Ovary (tissue), 7 donors: ENCODE measurements at regions not wholly inside any gene's neighbourhood (a gene's known extent, or its start where the extent isn't known, plus 50 kb on each side); places are given as distances from the start of the nearest gene placed in this dataset.
"Not testable (repeated sequence)": the region's sequence is repeated elsewhere in the genome, so short reads cannot be mapped to it uniquely, and the experiment has no call there.

Experiments used
- DNase-seq, 5 donors: peaks; one replicate each; pipeline ENCODE4 v3.0.0-alpha.2; 2019 to 2020
- H3K27ac ChIP-seq, 2 donors: fragments of 200-600 bp; one replicate each; pipeline versions ENCODE4 v1.5.1 to v1.8.0; 2019 to 2022
- H3K27me3 ChIP-seq: fragments of 200-600 bp; one replicate; pipeline ENCODE4 v1.8.0; 2022
- H3K36me3 ChIP-seq: fragments of 200-600 bp; sonication (generic); one replicate; pipeline ENCODE4 v1.5.1; 2019
- H3K4me1 ChIP-seq: one replicate; pipeline ENCODE4 v1.8.1; 2013; ENCODE audit warnings: mild to moderate bottlenecking, moderate library complexity; ENCODE audit not compliant: insufficient read depth
- H3K4me3 ChIP-seq: fragments of 200-600 bp; sonication (generic); one replicate; pipeline ENCODE4 v1.5.1; 2017
- H3K9me3 ChIP-seq, 2 donors: fragments of 200-600 bp in 1 of 2; sonication (generic) in 1 of 2; one replicate each; pipeline versions ENCODE4 v1.5.1 to v1.8.1; 2013 to 2019; ENCODE audit warnings: mild to moderate bottlenecking in 1 of 2, moderate library complexity in 1 of 2
- EP300 ChIP-seq: sonication (generic); formaldehyde crosslinking; IDR thresholded peaks from one replicate; pipeline ENCODE4 v1.6.1; 2017; ENCODE audit warnings: antibody characterized with exemption
- POLR2A ChIP-seq: fragments of 450-650 bp; IDR thresholded peaks from one replicate; pipeline ENCODE4 v1.6.1; 2017; ENCODE audit warnings: antibody characterized with exemption, mild to moderate bottlenecking, moderate library complexity
- WGBS, 3 donors: extraction: QIAGEN DNeasy Blood & Tissue Kit in 1 of 3; methylation state at CpG; one replicate each; pipeline versions ENCODE4 v1.1.5 to v1.1.7; 2013 to 2017; 5-methylcytosine and 5-hydroxymethylcytosine counted together
- intact Hi-C, 4 donors: fragments of 100-400 bp; cut with DNase I; formaldehyde crosslinking; loops; one replicate each; pipeline versions ENCODE4 v1.11.0 to v1.15.1; 2022 to 2023
- TF ChIP-seq, protein P1 (sequence below), 3 donors: fragments of 450-650 bp in 2 of 3; fragments of 200-600 bp in 1 of 3; IDR thresholded peaks; one replicate each; pipeline versions ENCODE4 v1.5.1 to v1.8.0; 2016 to 2022; ENCODE audit warnings: antibody characterized with exemption in 3 of 3, mild to moderate bottlenecking in 1 of 3
- donor health status: DM: no; HTN: no; CAD: no; lungs with moderate emphysema.
- donor health status: DM: no; HTN: no; CAD: no.
- donor health status: Bipolar disorder and iron deficiency.
- donor health status: DM: no; HTN: no; CAD: no.
- donor health status: DM: yes; HTN: yes; CAD: no.

DNA sequence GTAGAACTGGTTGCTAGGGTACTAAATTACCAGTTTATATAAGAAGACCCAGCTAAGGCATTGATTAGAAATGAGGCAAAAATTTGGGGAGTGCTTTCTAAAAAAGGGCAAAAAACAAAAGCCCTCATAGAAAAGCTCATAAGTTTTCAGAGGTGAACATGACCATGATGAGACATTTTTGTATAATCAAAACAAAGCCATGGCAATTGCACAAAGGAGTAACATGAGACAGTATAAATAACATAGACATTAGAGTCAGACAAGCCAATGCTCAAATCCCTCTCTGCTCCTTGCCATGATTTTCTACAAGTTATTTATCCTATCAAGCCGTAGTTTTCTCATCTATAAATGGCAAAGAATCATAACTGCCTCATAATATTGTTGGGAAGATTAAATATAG, 112.2 kb upstream of the ADTRP start:
- TF ChIP-seq, protein P1, sequence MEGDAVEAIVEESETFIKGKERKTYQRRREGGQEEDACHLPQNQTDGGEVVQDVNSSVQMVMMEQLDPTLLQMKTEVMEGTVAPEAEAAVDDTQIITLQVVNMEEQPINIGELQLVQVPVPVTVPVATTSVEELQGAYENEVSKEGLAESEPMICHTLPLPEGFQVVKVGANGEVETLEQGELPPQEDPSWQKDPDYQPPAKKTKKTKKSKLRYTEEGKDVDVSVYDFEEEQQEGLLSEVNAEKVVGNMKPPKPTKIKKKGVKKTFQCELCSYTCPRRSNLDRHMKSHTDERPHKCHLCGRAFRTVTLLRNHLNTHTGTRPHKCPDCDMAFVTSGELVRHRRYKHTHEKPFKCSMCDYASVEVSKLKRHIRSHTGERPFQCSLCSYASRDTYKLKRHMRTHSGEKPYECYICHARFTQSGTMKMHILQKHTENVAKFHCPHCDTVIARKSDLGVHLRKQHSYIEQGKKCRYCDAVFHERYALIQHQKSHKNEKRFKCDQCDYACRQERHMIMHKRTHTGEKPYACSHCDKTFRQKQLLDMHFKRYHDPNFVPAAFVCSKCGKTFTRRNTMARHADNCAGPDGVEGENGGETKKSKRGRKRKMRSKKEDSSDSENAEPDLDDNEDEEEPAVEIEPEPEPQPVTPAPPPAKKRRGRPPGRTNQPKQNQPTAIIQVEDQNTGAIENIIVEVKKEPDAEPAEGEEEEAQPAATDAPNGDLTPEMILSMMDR (IDR thresholded peaks at IDR 0.05), result no peak
- Histone ChIP-seq H3K27me3 (no peaks in the 10 kb centered on the region), H3K36me3 (no peaks in the 10 kb centered on the region), H3K4me3 (no peak overlapping the region), H3K9me3 (no peaks in the 10 kb centered on the region), H3K27ac (no peak overlapping the region), H3K4me1 (no peaks in the 10 kb centered on the region)
- WGBS, 3 donors, result 0 to 72% (median 69%) methylated on average over 1 of the region's 1 CpG
- intact Hi-C loops, result no loop called here
- no peak for DNase-seq

GRCh38 chr6:11890209-11890608, 111.6 kb upstream of the ADTRP start:
- H3K9me3 ChIP-seq, result no peaks in the 10 kb centered on the region
- no peak for DNase-seq
- no peaks in the 10 kb centered on the region for H3K4me1 ChIP-seq
- no peak overlapping the region for H3K4me3 ChIP-seq
- intact Hi-C loops, result no loop called here
- H3K27me3 ChIP-seq, result no peaks in the 10 kb centered on the region
- no peak overlapping the region for H3K27ac ChIP-seq
- H3K36me3 ChIP-seq, result no peaks in the 10 kb centered on the region
- TF ChIP-seq, protein P1 (IDR thresholded peaks at IDR 0.05), result no peak
- TF ChIP-seq POLR2A (no peak), EP300 (no peak)

GRCh38 chr6:11889572-11889971, 111.0 kb upstream of the ADTRP start:
- TF ChIP-seq POLR2A (no peak), EP300 (no peak)
- TF ChIP-seq, protein P1 (IDR thresholded peaks at IDR 0.05), result no peak
- Histone ChIP-seq H3K36me3 (no peaks in the 10 kb centered on the region), H3K4me3 (no peak overlapping the region), H3K4me1 (no peaks in the 10 kb centered on the region), H3K9me3 (no peaks in the 10 kb centered on the region), H3K27me3 (no peaks in the 10 kb centered on the region), H3K27ac (no peak overlapping the region)
- WGBS, 3 donors, result 65 to 89% (median 89%) methylated on average over 3 of the region's 3 CpGs
- no peak for DNase-seq
- intact Hi-C loops, result no loop called here

DNA sequence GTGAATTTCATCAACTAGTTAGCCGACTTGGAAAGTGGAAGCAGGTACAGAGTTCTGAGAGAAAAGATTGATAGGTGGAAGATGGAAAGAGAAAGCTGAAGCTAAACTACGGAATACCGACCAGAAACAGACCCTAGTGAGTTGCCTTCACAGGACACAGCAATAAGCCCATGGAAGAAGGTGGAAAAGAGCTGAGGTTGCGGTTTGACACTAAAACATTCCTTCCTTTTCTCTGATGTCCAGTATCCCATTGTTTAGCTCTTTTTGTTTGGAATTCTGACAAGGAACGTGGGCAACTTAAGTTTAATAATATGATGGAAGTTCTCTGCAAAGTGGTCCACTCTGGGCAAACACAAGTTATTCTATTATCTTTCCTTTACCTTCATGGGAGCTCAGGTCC, 110.1 kb upstream of the ADTRP start:
- H3K4me3 ChIP-seq, result no peak overlapping the region
- H3K27ac ChIP-seq, result no peak overlapping the region
- TF ChIP-seq POLR2A (no peak), EP300 (no peak)
- TF ChIP-seq, protein P1 (IDR thresholded peaks at IDR 0.05), result no peak
- H3K27me3 ChIP-seq, result no peaks in the 10 kb centered on the region
- H3K36me3 ChIP-seq, result no peaks in the 10 kb centered on the region
- H3K9me3 ChIP-seq, result no peaks in the 10 kb centered on the region
- intact Hi-C loops, result no loop called here
- H3K4me1 ChIP-seq, result no peaks in the 10 kb centered on the region
- DNase-seq, result no peak
- 88 to 93% (median 91%) methylated on average over 5 of the region's 5 CpGs for WGBS, 3 donors

DNA sequence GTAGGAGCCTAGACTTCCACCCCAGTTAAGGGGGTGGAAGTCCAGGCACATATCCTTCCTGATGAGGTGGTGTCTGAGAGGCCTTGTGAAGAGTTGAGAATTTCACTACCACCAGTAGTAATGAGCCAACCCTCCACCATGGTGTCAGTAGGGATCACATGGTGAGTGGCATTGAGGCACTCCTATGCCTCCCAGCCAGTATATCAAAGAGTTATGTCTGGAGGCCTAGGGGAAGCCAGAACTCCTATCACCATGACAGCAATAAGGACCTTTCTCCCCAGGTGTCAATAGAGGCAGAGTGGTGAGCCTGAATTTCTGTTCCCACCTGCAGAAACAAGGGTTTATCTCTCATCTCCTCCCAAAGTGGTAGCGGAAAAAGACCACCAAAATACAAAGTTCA, 106.6 kb upstream of the ADTRP start:
- DNase-seq, result no peak
- H3K4me3 ChIP-seq, result no peak overlapping the region

DNA sequence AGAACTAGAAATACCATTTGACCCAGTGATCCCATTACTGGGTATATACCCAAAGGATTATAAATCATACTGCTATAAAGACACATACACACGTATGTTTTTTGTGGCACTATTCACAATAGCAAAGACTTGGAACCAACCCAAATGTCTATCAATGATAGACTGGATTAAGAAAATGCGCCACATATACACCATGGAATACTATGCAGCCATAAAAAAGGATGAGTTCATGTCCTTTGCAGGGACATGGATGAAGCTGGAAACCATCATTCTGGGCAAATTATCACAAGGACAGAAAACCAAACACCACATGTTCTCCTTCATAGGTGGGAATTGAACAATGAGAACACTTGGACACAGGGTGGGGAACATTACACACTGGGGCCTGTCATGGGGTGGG, 104.9 kb upstream of the ADTRP start:
- H3K4me3 ChIP-seq, H3K4me1 ChIP-seq, H3K9me3 ChIP-seq, H3K36me3 ChIP-seq, DNase-seq, H3K27me3 ChIP-seq, H3K27ac ChIP-seq, intact Hi-C loops: not testable (repeated sequence)
- WGBS, 3 donors, result 49 to 90% (median 88%) methylated on average over 2 of the region's 2 CpGs

More for the DNA sequence above, 106.6 kb upstream of the ADTRP start:
- WGBS, 3 donors, result 93 to 97% (median 93%) methylated on average over 1 of the region's 1 CpG
- no peak for TF ChIP-seq POLR2A
- TF ChIP-seq EP300, result no peak
- TF ChIP-seq, protein P1 (IDR thresholded peaks at IDR 0.05), result no peak
- H3K36me3 ChIP-seq, result no peaks in the 10 kb centered on the region
- H3K4me1 ChIP-seq, result no peaks in the 10 kb centered on the region
- H3K27me3 ChIP-seq, result no peaks in the 10 kb centered on the region
- H3K27ac ChIP-seq, result no peak overlapping the region
- intact Hi-C loops, result no loop called here
- H3K9me3 ChIP-seq, result no peaks in the 10 kb centered on the region

DNA sequence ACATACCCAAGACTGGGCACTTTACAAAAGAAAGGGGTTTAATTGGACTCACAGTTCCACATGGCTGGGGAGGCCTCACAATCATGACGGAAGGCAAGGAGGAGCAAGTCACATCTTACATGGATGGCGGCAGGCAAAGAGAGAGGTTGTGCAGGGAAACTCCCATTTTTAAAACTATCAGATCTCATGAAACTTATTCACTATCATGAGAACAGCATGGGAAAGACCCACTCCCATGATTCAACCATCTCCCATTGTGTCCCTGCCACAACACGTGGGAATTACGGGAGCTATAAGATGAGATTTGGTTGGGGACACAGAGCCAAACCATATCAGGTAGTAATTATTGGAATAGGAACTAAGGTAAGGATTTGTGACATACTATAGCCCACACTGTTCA, 101.6 kb upstream of the ADTRP start:
- DNase-seq, intact Hi-C loops: not testable (repeated sequence)
- 95 to 99% (median 97%) methylated on average over 4 of the region's 4 CpGs for WGBS, 3 donors

More for the DNA sequence above, 101.6 kb upstream of the ADTRP start:
- H3K36me3 ChIP-seq, H3K4me1 ChIP-seq, H3K27me3 ChIP-seq, H3K27ac ChIP-seq, H3K9me3 ChIP-seq, H3K4me3 ChIP-seq: not testable (repeated sequence)
